H9 (cell line): ENCODE measurements at regions not wholly inside any gene's neighbourhood (a gene's known extent, or its start where the extent isn't known, plus 50 kb on each side); places are given as distances from the start of the nearest gene placed in this dataset.

ENCODE experiments used
- DNase-seq: peaks from one replicate; pipeline ENCODE4 v3.0.0-alpha.2; 2017
- H2AFZ ChIP-seq: one replicate; pipeline ENCODE4 v1.6.1; 2013; ENCODE audit warnings: mild to moderate bottlenecking, low read length, control low read depth, moderate library complexity
- H2AK5ac ChIP-seq: 2 replicates; pipeline ENCODE4 v1.6.1; 2013; ENCODE audit warnings: low read length, control low read depth, mixed read lengths; ENCODE audit not compliant: insufficient read length
- H2BK120ac ChIP-seq: one replicate; pipeline ENCODE4 v1.6.1; 2013; ENCODE audit warnings: low read depth, mild to moderate bottlenecking, low read length, control low read depth, inconsistent platforms; ENCODE audit not compliant: poor library complexity, severe bottlenecking
- H2BK12ac ChIP-seq: 2 replicates; pipeline ENCODE4 v1.6.1; 2013; ENCODE audit warnings: low read length, control low read depth, mixed read lengths, low read depth; ENCODE audit not compliant: insufficient read length
- H2BK15ac ChIP-seq: 2 replicates; pipeline ENCODE4 v1.6.1; 2013; ENCODE audit warnings: low read depth, low read length, control low read depth
- H2BK20ac ChIP-seq: one replicate; pipeline ENCODE4 v1.6.1; 2013; ENCODE audit warnings: low read depth, mild to moderate bottlenecking, low read length, control low read depth, inconsistent platforms; ENCODE audit not compliant: poor library complexity, severe bottlenecking
- H2BK5ac ChIP-seq: 2 replicates; pipeline ENCODE4 v1.6.1; 2013; ENCODE audit warnings: low read length, control low read depth, mixed read lengths; ENCODE audit not compliant: insufficient read length
- H3K14ac ChIP-seq: 2 replicates; pipeline ENCODE4 v1.6.1; 2013; ENCODE audit warnings: low read length, control low read depth; ENCODE audit not compliant: insufficient read depth
- H3K18ac ChIP-seq: 2 replicates; pipeline ENCODE4 v1.6.1; 2013; ENCODE audit warnings: low read depth, mild to moderate bottlenecking, mixed read lengths, low read length, control low read depth; ENCODE audit not compliant: insufficient read length
- H3K23ac ChIP-seq: 2 replicates; pipeline ENCODE4 v1.6.1; 2013; ENCODE audit warnings: low read length, control low read depth, mixed read lengths, low read depth; ENCODE audit not compliant: insufficient read length
- H3K23me2 ChIP-seq: 2 replicates; pipeline ENCODE4 v1.6.1; 2013; ENCODE audit warnings: low read depth, mild to moderate bottlenecking, mixed read lengths, low read length, control low read depth; ENCODE audit not compliant: insufficient read length, poor library complexity, severe bottlenecking
- H3K27ac ChIP-seq: 2 replicates; pipeline ENCODE4 v1.5.1; 2013; ENCODE audit warnings: low read length, control low read depth, mixed read lengths, low read depth; ENCODE audit not compliant: insufficient read length
- H3K27me3 ChIP-seq: 2 replicates; pipeline ENCODE4 v1.6.1; 2013; ENCODE audit warnings: low read length, control low read depth, inconsistent platforms; ENCODE audit not compliant: insufficient read depth
- H3K4ac ChIP-seq: 2 replicates; pipeline ENCODE4 v1.6.1; 2013; ENCODE audit warnings: low read depth, mild to moderate bottlenecking, control low read depth, inconsistent platforms, low read length, moderate library complexity
- H3K4me1 ChIP-seq: 2 replicates; pipeline ENCODE4 v1.6.1; 2013; ENCODE audit warnings: low read length, control low read depth, inconsistent platforms; ENCODE audit not compliant: insufficient read depth
- H3K4me2 ChIP-seq: 2 replicates; pipeline ENCODE4 v1.6.1; 2013; ENCODE audit warnings: low read length, control low read depth, mixed read lengths; ENCODE audit not compliant: insufficient read length, insufficient read depth
- H3K56ac ChIP-seq: 2 replicates; pipeline ENCODE4 v1.6.1; 2013; ENCODE audit warnings: low read depth, mild to moderate bottlenecking, mixed read lengths, low read length, control low read depth; ENCODE audit not compliant: insufficient read length
- H3K79me1 ChIP-seq: 2 replicates; pipeline ENCODE4 v1.6.1; 2013; ENCODE audit warnings: low read depth, mild to moderate bottlenecking, moderate library complexity, low read length, control low read depth, inconsistent platforms; ENCODE audit not compliant: insufficient read depth, poor library complexity, severe bottlenecking
- H3K79me2 ChIP-seq: 2 replicates; pipeline ENCODE4 v1.6.1; 2013; ENCODE audit warnings: low read length, control low read depth, inconsistent platforms; ENCODE audit not compliant: insufficient read depth
- H3K9ac ChIP-seq: 2 replicates; pipeline ENCODE4 v1.6.1; 2013; ENCODE audit warnings: low read length, control low read depth, mixed read lengths; ENCODE audit not compliant: insufficient read length; ENCODE audit errors: extremely low read depth
- H3K9me3 ChIP-seq: one replicate; pipeline ENCODE4 v1.6.1; 2013; ENCODE audit warnings: low read depth, low read length, inconsistent platforms; ENCODE audit not compliant: control insufficient read depth
- H3T11ph ChIP-seq: one replicate; pipeline ENCODE4 v1.6.1; 2013; ENCODE audit warnings: mild to moderate bottlenecking, low read length, control low read depth, inconsistent platforms
- H4K20me1 ChIP-seq: one replicate; pipeline ENCODE4 v1.6.1; 2013; ENCODE audit not compliant: control insufficient read depth, insufficient read length, insufficient read depth
- H4K5ac ChIP-seq: 2 replicates; pipeline ENCODE4 v1.6.1; 2013; ENCODE audit warnings: low read depth, mild to moderate bottlenecking, mixed read lengths, low read length, control low read depth; ENCODE audit not compliant: insufficient read length
- H4K8ac ChIP-seq: replicated peaks from 2 replicates; pipeline ENCODE4 v1.6.1; 2013; ENCODE audit warnings: low read length, control low read depth, mixed read lengths, low read depth; ENCODE audit not compliant: insufficient read length
- H4K91ac ChIP-seq: 2 replicates; pipeline ENCODE4 v1.6.1; 2013; ENCODE audit warnings: low read depth, mild to moderate bottlenecking, moderate library complexity, mixed read lengths, low read length, control low read depth; ENCODE audit not compliant: insufficient read length
- H3K27ac Mint-ChIP-seq, 3 experiments: 2 replicates in 2 of 3; 3 replicates in 1 of 3; pipeline ENCODE4 v1.8.0; 2020 to 2021; ENCODE audit warnings: mixed read lengths in 3 of 3, mild to moderate bottlenecking in 1 of 3, moderate library complexity in 1 of 3
- H3K27me3 Mint-ChIP-seq: 2 replicates; pipeline ENCODE4 v1.8.0; 2021; ENCODE audit warnings: low read depth, mild to moderate bottlenecking, moderate library complexity, mixed read lengths
- H3K36me3 Mint-ChIP-seq, 3 experiments: 2 replicates in 2 of 3; 3 replicates in 1 of 3; pipeline ENCODE4 v1.8.0; 2020 to 2021; ENCODE audit warnings: low read depth in 3 of 3, mixed read lengths in 3 of 3; ENCODE audit not compliant: insufficient read depth in 1 of 3
- H3K4me1 Mint-ChIP-seq, 2 experiments: 2 replicates each; pipeline ENCODE4 v1.8.0; 2020; ENCODE audit warnings: mixed read lengths in 2 of 2
- H3K4me3 Mint-ChIP-seq, 2 experiments: 2 replicates in 1 of 2; 3 replicates in 1 of 2; pipeline ENCODE4 v1.8.0; 2020 to 2021; ENCODE audit warnings: mild to moderate bottlenecking in 2 of 2, mixed read lengths in 2 of 2, moderate library complexity in 1 of 2
- H3K9me3 Mint-ChIP-seq, 2 experiments: 2 replicates in 1 of 2; 3 replicates in 1 of 2; pipeline ENCODE4 v1.8.0; 2020; ENCODE audit warnings: mild to moderate bottlenecking in 2 of 2, mixed read lengths in 2 of 2, moderate library complexity in 1 of 2
- CTCF ChIP-seq: fragments of 200-600 bp; sonication (generic); conservative IDR thresholded peaks from 3 replicates; pipeline ENCODE4 v1.8.0; 2021; ENCODE audit warnings: antibody characterized with exemption, mild to moderate bottlenecking
- WGBS: extraction: QIAGEN DNeasy Blood & Tissue Kit; methylation state at CpG from one replicate; pipeline ENCODE4 v1.1.7; 2013; ENCODE audit warnings: missing lambda C conversion rate, low lambda C conversion rate, mixed read lengths; ENCODE audit not compliant: insufficient read length; ENCODE audit errors: extremely low coverage; 5-methylcytosine and 5-hydroxymethylcytosine counted together

GRCh38 chr20:23217023-23217422 is 130.9 kb upstream of the CD93 start:
- H3K79me2 ChIP-seq = no peaks in the 10 kb centered on the region
- no peaks in the 10 kb centered on the region for H3K27me3 ChIP-seq
- no peak overlapping the region for H4K8ac ChIP-seq
- WGBS = no CpG with 5 or more reads among the region's 2 CpGs
- H3K79me1 ChIP-seq = no peaks in the 10 kb centered on the region
- no peak overlapping the region for H3K14ac ChIP-seq
- no peak overlapping the region for H2BK20ac ChIP-seq
- H3K4me3 Mint-ChIP-seq = no peak overlapping the region
- H3K23me2 ChIP-seq = no peaks in the 10 kb centered on the region
- no peak overlapping the region for H2BK12ac ChIP-seq
- H3K27me3 Mint-ChIP-seq = peaks cover 27% of the 10 kb centered on the region
- no peaks in the 10 kb centered on the region for H3K4me1 ChIP-seq
- H3K9me3 Mint-ChIP-seq = peaks cover 13 to 20% of the 10 kb centered on the region in 2 experiments; a peak in 4 of 5 replicates
- no peak overlapping the region for H3K23ac ChIP-seq
- DNase-seq = no peak
- H2BK120ac ChIP-seq = no peak overlapping the region
- H3K4me1 Mint-ChIP-seq = no peaks in the 10 kb centered on the region
- no peak overlapping the region for H2BK15ac ChIP-seq
- H3K18ac ChIP-seq = no peak overlapping the region
- no peak overlapping the region for H2AK5ac ChIP-seq
- no peak overlapping the region for H3T11ph ChIP-seq
- no peak overlapping the region for H3K4ac ChIP-seq
- no peak overlapping the region for H3K27ac Mint-ChIP-seq
- H2BK5ac ChIP-seq = no peak overlapping the region
- no peaks in the 10 kb centered on the region for H3K9me3 ChIP-seq
- no peaks in the 10 kb centered on the region; a peak in 3 of 7 replicates for H3K36me3 Mint-ChIP-seq
- no peak overlapping the region for H4K5ac ChIP-seq
- no peak overlapping the region for H3K27ac ChIP-seq
- no peak overlapping the region for H3K9ac ChIP-seq
- H3K4me2 ChIP-seq = no peak overlapping the region
- no peak overlapping the region for H3K56ac ChIP-seq
- TF ChIP-seq CTCF = no peak
- no peak overlapping the region for H2AFZ ChIP-seq
- no peak overlapping the region for H4K91ac ChIP-seq
- no peaks in the 10 kb centered on the region for H4K20me1 ChIP-seq
